SK-N-MC (cell line): ENCODE measurements at regions not wholly inside any gene's neighbourhood (a gene's known extent, or its start where the extent isn't known, plus 50 kb on each side); places are given as distances from the start of the nearest gene placed in this dataset.
A peak's percentile ranks its signal among the peaks of the same experiment; 100 is the strongest.

Experiments
- DNase-seq: peaks from one replicate; pipeline ENCODE4 v3.0.0-alpha.2; 2011; ENCODE audit warnings: low read depth, low spot score
- H3K27ac ChIP-seq: fragments of 200-600 bp; sonication (generic); 2 replicates; pipeline ENCODE4 v1.5.1; 2016; ENCODE audit warnings: mixed run types
- H3K36me3 ChIP-seq: fragments of 200-600 bp; sonication (generic); 2 replicates; pipeline ENCODE4 v1.6.1; 2017; ENCODE audit warnings: antibody characterized with exemption, low read length, mixed read lengths; ENCODE audit not compliant: insufficient read depth
- H3K4me3 ChIP-seq: fragments of 200-600 bp; sonication (generic); 2 replicates; pipeline ENCODE4 v1.5.1; 2016
- H3K9ac ChIP-seq: fragments of 200-600 bp; sonication (generic); 2 replicates; pipeline ENCODE4 v1.8.0; 2017; ENCODE audit warnings: mixed run types, mixed read lengths; ENCODE audit not compliant: insufficient read length
- H3K9me3 ChIP-seq: fragments of 200-600 bp; sonication (generic); 2 replicates; pipeline ENCODE4 v1.6.1; 2017; ENCODE audit warnings: low read depth, mild to moderate bottlenecking, antibody characterized with exemption, low read length, moderate library complexity, mixed read lengths
- EZH2 ChIP-seq: fragments of 200-600 bp; sonication (generic); IDR thresholded peaks from one replicate; pipeline ENCODE4 v1.6.1; 2017; ENCODE audit warnings: antibody characterized with exemption
- FOXP2 ChIP-seq: optimal IDR thresholded peaks from 2 replicates; pipeline ENCODE3; 2011; ENCODE audit warnings: mild to moderate bottlenecking, moderate library complexity; ENCODE audit not compliant: insufficient read depth; ENCODE audit errors: extremely low read length, control extremely low read depth
- POLR2AphosphoS5 ChIP-seq: IDR thresholded peaks from 2 replicates; pipeline ENCODE4 v1.6.1; 2012; ENCODE audit warnings: mild to moderate bottlenecking, low read depth, low read length, borderline replicate concordance

- Histone ChIP-seq H3K27ac (peak overlapping the region; percentile 15; the same call in 1 of the 2 replicates), H3K36me3 (no peaks in the 10 kb centered on the region), H3K4me3 (no peak overlapping the region), H3K9me3 (no peaks in the 10 kb centered on the region), H3K9ac (no peak overlapping the region)
- peak; percentile 77 for DNase-seq
- peak; percentile 44; the same call in 1 of the 2 replicates for TF ChIP-seq POLR2AphosphoS5
- TF ChIP-seq EZH2: no peak
These were observed 74.5 kb upstream of the CCNG1 start for GRCh38 chr5:163362840-163363371.

- Histone ChIP-seq H3K4me3 (no peak overlapping the region), H3K36me3 (no peaks in the 10 kb centered on the region), H3K9me3 (no peaks in the 10 kb centered on the region), H3K27ac (no peak overlapping the region), H3K9ac (no peak overlapping the region)
- DNase-seq: no peak
- TF ChIP-seq POLR2AphosphoS5 (no peak), EZH2 (no peak), FOXP2 (no peak)
These were observed 74.0 kb upstream of the CCNG1 start for GRCh38 chr5:163363389-163363788.

- no peak overlapping the region for H3K9ac ChIP-seq
- DNase-seq: no peak
- TF ChIP-seq EZH2 (no peak), FOXP2 (no peak)
These were observed 70.6 kb upstream of the CCNG1 start for GRCh38 chr5:163366757-163367156.

GRCh38 chr5:163369776-163370385 lies 67.5 kb upstream of the CCNG1 start:
- no peak for DNase-seq
- Histone ChIP-seq H3K9me3 (no peaks in the 10 kb centered on the region), H3K27ac (no peak overlapping the region), H3K9ac (no peak overlapping the region), H3K36me3 (no peaks in the 10 kb centered on the region), H3K4me3 (no peak overlapping the region)
- TF ChIP-seq POLR2AphosphoS5 (no peak), EZH2 (no peak), FOXP2 (no peak)

More at GRCh38 chr5:163366757-163367156, 70.6 kb upstream of the CCNG1 start:
- Histone ChIP-seq H3K4me3 (no peak overlapping the region), H3K27ac (no peak overlapping the region), H3K9me3 (no peaks in the 10 kb centered on the region), H3K36me3 (no peaks in the 10 kb centered on the region)

- Histone ChIP-seq H3K27ac (no peak overlapping the region), H3K36me3 (no peaks in the 10 kb centered on the region), H3K9me3 (no peaks in the 10 kb centered on the region), H3K4me3 (no peak overlapping the region), H3K9ac (no peak overlapping the region)
- no peak for DNase-seq
- TF ChIP-seq EZH2: no peak
- TF ChIP-seq FOXP2: no peak
- TF ChIP-seq POLR2AphosphoS5: no peak
These were observed 63.8 kb upstream of the CCNG1 start for GRCh38 chr5:163373436-163374084.

- no peak overlapping the region for H3K27ac ChIP-seq
- H3K36me3 ChIP-seq: no peaks in the 10 kb centered on the region
- no peaks in the 10 kb centered on the region for H3K9me3 ChIP-seq
- no peak for DNase-seq
- H3K4me3 ChIP-seq: no peak overlapping the region
- no peak for TF ChIP-seq EZH2
- TF ChIP-seq FOXP2: no peak
- TF ChIP-seq POLR2AphosphoS5: no peak
- no peak overlapping the region for H3K9ac ChIP-seq
These were observed 59.4 kb upstream of the CCNG1 start for GRCh38 chr5:163377982-163378381.

- no peak for TF ChIP-seq FOXP2
- TF ChIP-seq EZH2: no peak
- no peak for TF ChIP-seq POLR2AphosphoS5
- Histone ChIP-seq H3K36me3 (no peaks in the 10 kb centered on the region), H3K4me3 (no peak overlapping the region), H3K9ac (peak overlapping the region; percentile 37), H3K9me3 (no peaks in the 10 kb centered on the region), H3K27ac (peak overlapping the region; percentile 79)
- DNase-seq: no peak
These were observed 57.9 kb upstream of the CCNG1 start for GRCh38 chr5:163379298-163380155.

- Histone ChIP-seq H3K27ac (no peak overlapping the region), H3K36me3 (no peaks in the 10 kb centered on the region), H3K9me3 (no peaks in the 10 kb centered on the region), H3K9ac (no peak overlapping the region), H3K4me3 (no peak overlapping the region)
- no peak for TF ChIP-seq POLR2AphosphoS5
- no peak for TF ChIP-seq FOXP2
- TF ChIP-seq EZH2: no peak
- DNase-seq: no peak
These were observed 55.6 kb upstream of the CCNG1 start for GRCh38 chr5:163381832-163382231.
